Activated B cell treated with CpG ODN at 0.5 μM for 24 hours (primary cell): ENCODE measurements at regions not wholly inside any gene's neighbourhood (a gene's known extent, or its start where the extent isn't known, plus 50 kb on each side); places are given as distances from the start of the nearest gene placed in this dataset.

Source experiments
- ATAC-seq: fragments of 200-7000 bp; cut with Tn5 transposase; one replicate; pipeline ENCODE4 v1.10.0; 2021; ENCODE audit warnings: low read depth, mild to moderate bottlenecking, moderate library complexity
- CTCF ChIA-PET: fragments of 350-600 bp; sonication (Branson Sonifier 250); formaldehyde crosslinking; loops from one replicate; lab custom pipeline; 2021; ENCODE audit warnings: antibody characterized with exemption; lab: Charles Lee
- POLR2A ChIA-PET: fragments of 350-600 bp; sonication (Branson Sonifier 250); formaldehyde crosslinking; loops from one replicate; lab custom pipeline; 2021; ENCODE audit warnings: antibody characterized with exemption; lab: Charles Lee
- DNase-seq: peaks from one replicate; pipeline ENCODE4 v3.0.0; 2022
- H3K27ac Mint-ChIP-seq: one replicate; pipeline ENCODE4 v1.8.0; 2020; ENCODE audit warnings: mixed read lengths
- H3K27me3 Mint-ChIP-seq: one replicate; pipeline ENCODE4 v1.8.0; 2021; ENCODE audit warnings: mixed read lengths
- H3K36me3 Mint-ChIP-seq: one replicate; pipeline ENCODE4 v1.8.0; 2021; ENCODE audit warnings: low read depth, mixed read lengths
- H3K4me1 Mint-ChIP-seq: one replicate; pipeline ENCODE4 v1.8.0; 2021; ENCODE audit warnings: mixed read lengths
- H3K4me3 Mint-ChIP-seq: one replicate; pipeline ENCODE4 v1.8.0; 2020; ENCODE audit warnings: mild to moderate bottlenecking, mixed read lengths
- H3K9me3 Mint-ChIP-seq: one replicate; pipeline ENCODE4 v1.8.0; 2020; ENCODE audit warnings: mixed read lengths
- CTCF ChIP-seq: fragments of 200-600 bp; IDR thresholded peaks from one replicate; pipeline ENCODE4 v1.8.0; 2022; ENCODE audit warnings: antibody characterized with exemption, mild to moderate bottlenecking
- intact Hi-C: fragments of 100-400 bp; cut with micrococcal nuclease; formaldehyde crosslinking; loops from one replicate; pipeline ENCODE4 v1.15.1; 2024

GRCh38 chr3:124630960-124631359 lies 99.3 kb upstream of the UMPS start:
- no peak for ATAC-seq
- POLR2A ChIA-PET, result no interaction called here
- Mint-ChIP-seq H3K4me1 (peaks cover 25% of the 10 kb centered on the region), H3K4me3 (no peak overlapping the region), H3K27me3 (no peaks in the 10 kb centered on the region), H3K36me3 (no peaks in the 10 kb centered on the region), H3K9me3 (no peaks in the 10 kb centered on the region), H3K27ac (no peak overlapping the region)
- no peak for DNase-seq
- CTCF ChIA-PET, result no interaction called here
- intact Hi-C loops, result no loop called here
- no peak for TF ChIP-seq CTCF

DNA sequence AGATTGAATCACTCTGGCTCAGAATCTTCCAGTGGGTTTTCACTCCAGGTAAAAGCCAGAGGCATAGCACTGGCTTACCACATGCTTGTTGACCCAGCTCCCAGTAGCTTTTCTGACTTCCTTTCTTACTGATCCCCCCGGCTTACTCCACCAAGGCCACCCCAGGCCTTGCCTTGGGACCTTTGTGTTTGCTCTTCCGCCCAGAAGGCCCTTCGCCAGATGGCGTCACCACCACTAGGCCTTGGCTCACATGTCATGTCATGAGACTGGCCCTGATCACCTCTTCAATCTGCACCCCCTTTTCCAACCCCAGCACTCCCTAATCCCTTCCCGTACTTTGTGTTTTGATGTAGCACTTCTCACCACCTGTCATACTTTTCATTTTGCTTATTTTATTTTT lies 98.5 kb upstream of the UMPS start:
- H3K27me3 Mint-ChIP-seq, result no peaks in the 10 kb centered on the region
- H3K36me3 Mint-ChIP-seq, result no peaks in the 10 kb centered on the region
- intact Hi-C loops, result no loop called here
- no peak overlapping the region for H3K4me3 Mint-ChIP-seq
- DNase-seq (no peak), ATAC-seq (no peak)
- no peak overlapping the region for H3K27ac Mint-ChIP-seq
- CTCF ChIA-PET, result no interaction called here
- H3K9me3 Mint-ChIP-seq, result no peaks in the 10 kb centered on the region
- no peak for TF ChIP-seq CTCF
- peaks cover 29% of the 10 kb centered on the region for H3K4me1 Mint-ChIP-seq
- POLR2A ChIA-PET, result no interaction called here

DNA sequence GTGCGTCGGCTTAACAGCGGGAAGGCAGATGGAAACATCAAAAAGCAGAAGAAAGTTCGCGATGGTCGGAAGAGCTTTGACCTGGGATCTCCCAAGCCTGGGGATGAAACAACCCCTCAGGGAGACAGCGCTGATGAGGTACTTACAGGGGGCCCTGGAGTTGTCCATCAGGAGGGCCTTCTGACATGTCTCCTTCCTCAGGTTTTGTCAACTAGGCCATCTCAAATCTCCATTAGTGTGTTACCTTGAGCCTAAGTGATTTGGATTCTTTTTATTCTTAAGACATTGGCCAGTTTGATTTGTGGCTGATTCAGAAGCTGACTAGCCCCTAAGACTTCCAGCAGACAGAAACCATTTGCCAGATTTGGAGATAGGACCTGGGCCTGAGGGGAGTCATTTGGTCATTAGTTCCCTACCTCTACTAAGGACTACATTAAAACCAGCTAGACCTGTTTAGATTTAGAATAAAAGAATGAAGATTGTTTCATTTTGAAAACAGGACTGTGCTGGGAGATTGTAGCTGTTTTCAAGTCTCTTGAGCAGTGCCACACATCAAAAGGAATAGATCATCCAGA lies 97.6 kb upstream of the UMPS start:
- no peaks in the 10 kb centered on the region for H3K36me3 Mint-ChIP-seq
- TF ChIP-seq CTCF, result no peak
- DNase-seq, result no peak
- H3K4me1 Mint-ChIP-seq, result peaks cover 29% of the 10 kb centered on the region
- no peaks in the 10 kb centered on the region for H3K9me3 Mint-ChIP-seq
- ChIA-PET CTCF (no interaction called here), POLR2A (no interaction called here)
- no peak overlapping the region for H3K4me3 Mint-ChIP-seq
- intact Hi-C loops, result no loop called here
- ATAC-seq, result no peak
- H3K27me3 Mint-ChIP-seq, result no peaks in the 10 kb centered on the region
- no peak overlapping the region for H3K27ac Mint-ChIP-seq

- Mint-ChIP-seq H3K36me3 (no peaks in the 10 kb centered on the region), H3K27ac (peak overlapping the region; percentile 51), H3K4me3 (no peak overlapping the region), H3K9me3 (no peaks in the 10 kb centered on the region), H3K4me1 (peaks cover 29% of the 10 kb centered on the region), H3K27me3 (no peaks in the 10 kb centered on the region)
- no peak for DNase-seq
- POLR2A ChIA-PET, result no interaction called here
- intact Hi-C loops, result no loop called here
- CTCF ChIA-PET, result no interaction called here
- TF ChIP-seq CTCF, result no peak
- ATAC-seq, result no peak
Measured at GRCh38 chr3:124633524-124633923, 96.7 kb upstream of the UMPS start.

- peak; percentile 40 for ATAC-seq
- no peak for DNase-seq
- ChIA-PET POLR2A (interaction anchor here (0.8 kb wide), 1 partner anchor 33 kb away, joined by 4 read pairs; no protein-coding TSS in a partner anchor), CTCF (no interaction called here)
- Mint-ChIP-seq H3K9me3 (no peaks in the 10 kb centered on the region), H3K27ac (peak overlapping the region; percentile 32), H3K36me3 (no peaks in the 10 kb centered on the region), H3K4me1 (peaks cover 35% of the 10 kb centered on the region), H3K27me3 (no peaks in the 10 kb centered on the region), H3K4me3 (peak overlapping the region; percentile 30)
- TF ChIP-seq CTCF, result no peak
- intact Hi-C loops, result no loop called here
Measured at GRCh38 chr3:124634210-124635168, 95.8 kb upstream of the UMPS start.
